Gastroesophageal sphincter (tissue), 3 donors: ENCODE measurements at regions not wholly inside any gene's neighbourhood (a gene's known extent, or its start where the extent isn't known, plus 50 kb on each side); places are given as distances from the start of the nearest gene placed in this dataset.
"Not testable (repeated sequence)": the region's sequence is repeated elsewhere in the genome, so short reads cannot be mapped to it uniquely, and the experiment has no call there.

Source experiments
- CTCF ChIP-seq, 4 experiments: fragments of 200-600 bp in 2 of 4; fragments of 450-650 bp in 2 of 4; sonication (generic) in 1 of 4; IDR thresholded peaks; one replicate each; pipeline ENCODE4 v1.5.1; 2017 to 2019; ENCODE audit warnings: antibody characterized with exemption in 4 of 4, mild to moderate bottlenecking in 2 of 4, moderate library complexity in 2 of 4
- EP300 ChIP-seq: sonication (generic); formaldehyde crosslinking; IDR thresholded peaks from one replicate; pipeline ENCODE4 v1.6.1; 2017; ENCODE audit warnings: antibody characterized with exemption, mild to moderate bottlenecking
- POLR2A ChIP-seq, 2 donors: fragments of 450-650 bp; IDR thresholded peaks; one replicate each; pipeline ENCODE4 v1.6.1; 2017; ENCODE audit warnings: antibody characterized with exemption in 2 of 2, mild to moderate bottlenecking in 2 of 2, moderate library complexity in 1 of 2
- POLR2AphosphoS5 ChIP-seq: sonication (generic); formaldehyde crosslinking; IDR thresholded peaks from one replicate; pipeline ENCODE4 v1.6.1; 2017; ENCODE audit warnings: antibody characterized with exemption

- not testable (repeated sequence) for TF ChIP-seq CTCF (IDR thresholded peaks at IDR 0.05); POLR2A (IDR thresholded peaks at IDR 0.05); POLR2AphosphoS5; EP300
Observed at GRCh38 chr15:32518976-32519375, 63.5 kb upstream of the GOLGA8O start.
